ENCODE measurements at regions not wholly inside any gene's neighbourhood (a gene's known extent, or its start where the extent isn't known, plus 50 kb on each side); places are given as distances from the start of the nearest gene placed in this dataset.

GRCh38 chr15:59839906-59840305, 150.8 kb upstream of the BNIP2 start:
- no peak overlapping the region for H3K4me3 ChIP-seq (ENCODE audit: low read depth in 2 of 2, low read length in 2 of 2)
- H3K27me3 ChIP-seq (ENCODE audit: control insufficient read depth, insufficient read depth, low read length): 0 out of 2 replicates have a peak, but pooled peaks cover 2% of the 10 kb centered on the region
- H3K27ac ChIP-seq (ENCODE audit: low read length): no peak overlapping the region
- TF ChIP-seq CTCF (IDR thresholded peaks at IDR 0.05) (no peak), POLR2AphosphoS5 (IDR thresholded peaks at IDR 0.05; ENCODE audit: low read depth, low read length) (no peak), TCF7L2 (IDR thresholded peaks at IDR 0.05; ENCODE audit: low read depth, low read length) (no peak), SIN3A (IDR thresholded peaks at IDR 0.05; ENCODE audit: borderline replicate concordance, insufficient read depth, low read depth, low read length) (no peak), REST (IDR thresholded peaks at IDR 0.05; ENCODE audit: insufficient read depth in 1 of 2, low read depth in 2 of 2, low read length in 1 of 2) (no peak)
- CTCF ChIA-PET: no interaction called here
- intact Hi-C loops (cut with micrococcal nuclease; ENCODE audit: unreplicated experiment): loop anchor here (10.0 kb wide), 1 partner anchor 65 kb away; no protein-coding TSS in a partner anchor
- in situ Hi-C loops (cut with HindIII; ENCODE audit: low pct_unique_long_range_greater_than_20kb, low sequenced_read_pairs): no loop called here
- no peaks in the 10 kb centered on the region for H3K4me1 ChIP-seq (ENCODE audit: control insufficient read depth, insufficient read depth, low read length)
- BruUV-seq (replicated peaks): no TSS peak
- POLR2A ChIA-PET: no interaction called here
- DNase-seq (ENCODE audit: low read depth, low spot score): no peak
- ATAC-seq: no peak
- H3K9me3 ChIP-seq (ENCODE audit: control insufficient read depth, insufficient read depth, low read depth, low read length): no peaks in the 10 kb centered on the region
- H3K36me3 ChIP-seq (ENCODE audit: control insufficient read depth, insufficient read depth, low read length): no peaks in the 10 kb centered on the region

DNA sequence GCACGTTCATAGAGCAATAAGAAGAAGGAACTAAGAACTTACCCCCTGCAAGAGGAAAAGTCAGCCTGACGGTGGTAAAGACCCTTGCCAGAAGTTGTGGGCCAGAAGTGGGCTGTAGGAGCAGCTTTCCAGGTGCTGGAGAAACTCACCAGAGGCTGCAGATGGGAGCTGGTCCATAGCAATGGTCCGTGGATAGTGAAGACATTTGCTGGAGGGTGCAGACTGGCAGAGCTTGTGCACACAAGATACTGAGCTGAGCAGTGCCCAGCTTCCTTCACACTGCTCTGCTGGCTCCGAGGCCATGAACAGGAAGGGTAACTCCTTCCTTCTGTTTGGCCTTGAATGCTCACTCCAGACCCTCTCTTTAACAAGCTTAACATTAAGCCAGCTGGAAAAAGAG, 149.8 kb upstream of the BNIP2 start:
- no peaks in the 10 kb centered on the region for H3K36me3 ChIP-seq (ENCODE audit: control insufficient read depth, insufficient read depth, low read length)
- intact Hi-C loops (cut with micrococcal nuclease; ENCODE audit: unreplicated experiment): loop anchor here (10.0 kb wide), 1 partner anchor 64 kb away; no protein-coding TSS in a partner anchor
- CTCF ChIA-PET: no interaction called here
- H3K4me1 ChIP-seq (ENCODE audit: control insufficient read depth, insufficient read depth, low read length): no peaks in the 10 kb centered on the region
- DNase-seq (ENCODE audit: low read depth, low spot score) (no peak), ATAC-seq (no peak)
- H3K27me3 ChIP-seq (ENCODE audit: control insufficient read depth, insufficient read depth, low read length): 0 out of 2 replicates have a peak, but pooled peaks cover 2% of the 10 kb centered on the region
- POLR2A ChIA-PET: no interaction called here
- in situ Hi-C loops (cut with HindIII; ENCODE audit: low pct_unique_long_range_greater_than_20kb, low sequenced_read_pairs): no loop called here
- TF ChIP-seq TCF7L2 (IDR thresholded peaks at IDR 0.05; ENCODE audit: low read depth, low read length) (no peak), CTCF (IDR thresholded peaks at IDR 0.05) (no peak), REST (IDR thresholded peaks at IDR 0.05; ENCODE audit: insufficient read depth in 1 of 2, low read depth in 2 of 2, low read length in 1 of 2) (no peak), SIN3A (IDR thresholded peaks at IDR 0.05; ENCODE audit: borderline replicate concordance, insufficient read depth, low read depth, low read length) (no peak)
- BruUV-seq (replicated peaks): no TSS peak
- no peaks in the 10 kb centered on the region for H3K9me3 ChIP-seq (ENCODE audit: control insufficient read depth, insufficient read depth, low read depth, low read length)
- no peak overlapping the region for H3K27ac ChIP-seq (ENCODE audit: low read length)
- H3K4me3 ChIP-seq (ENCODE audit: low read depth in 2 of 2, low read length in 2 of 2): no peak overlapping the region

All from Panc1 (cell line).